ENCODE measurements at regions not wholly inside any gene's neighbourhood (a gene's known extent, or its start where the extent isn't known, plus 50 kb on each side); places are given as distances from the start of the nearest gene placed in this dataset.

- no peak for DNase-seq
Observed at GRCh38 chr6:144724818-144725217, 439.7 kb downstream of the UTRN start.

- DNase-seq = no peak
Observed at GRCh38 chr6:144725736-144726522, 440.8 kb downstream of the UTRN start.

- DNase-seq = no peak
Observed at GRCh38 chr6:144728804-144729203, 443.7 kb downstream of the UTRN start.

GRCh38 chr6:144729502-144729901 is 444.4 kb downstream of the UTRN start:
- DNase-seq = no peak

GRCh38 chr6:144730088-144730645 is 445.0 kb downstream of the UTRN start:
- peak; percentile 23 to 24 for DNase-seq

- DNase-seq = no peak
Observed at GRCh38 chr6:144731229-144731628, 446.1 kb downstream of the UTRN start.

- no peak for DNase-seq
Observed at GRCh38 chr6:144736763-144737162, 451.6 kb downstream of the UTRN start.

GRCh38 chr6:144737998-144738397 is 452.9 kb downstream of the UTRN start:
- no peak for DNase-seq

- no peak for DNase-seq
Observed at GRCh38 chr6:144739873-144740272, 454.7 kb downstream of the UTRN start.

- DNase-seq = no peak
Observed at GRCh38 chr6:144741659-144742058, 456.5 kb downstream of the UTRN start.

GRCh38 chr6:144742779-144743178 is 457.6 kb downstream of the UTRN start:
- no peak for DNase-seq

GRCh38 chr6:144744720-144745119 is 459.6 kb downstream of the UTRN start:
- DNase-seq = no peak

GRCh38 chr6:144745439-144745838 is 460.3 kb downstream of the UTRN start:
- DNase-seq = no peak

- no peak for DNase-seq
Observed at GRCh38 chr6:144746902-144747469, 461.9 kb downstream of the UTRN start.

GRCh38 chr6:144749263-144749662 is 464.1 kb downstream of the UTRN start:
- DNase-seq = no peak

- no peak for DNase-seq
Observed at GRCh38 chr6:144753023-144753705, 468.0 kb downstream of the UTRN start.

- DNase-seq = no peak
Observed at GRCh38 chr6:144756469-144756868, 471.3 kb downstream of the UTRN start.

GRCh38 chr6:144757299-144757698 is 472.2 kb downstream of the UTRN start:
- DNase-seq = no peak

GRCh38 chr6:144757730-144758129 is 472.6 kb downstream of the UTRN start:
- no peak for DNase-seq

GRCh38 chr6:144758602-144759001 is 473.5 kb downstream of the UTRN start:
- DNase-seq = no peak

- no peak for DNase-seq
Observed at GRCh38 chr6:144762469-144762868, 477.3 kb downstream of the UTRN start.

- DNase-seq = peak in 1 of 2 donors; percentile 9
Observed at GRCh38 chr6:144767051-144767450, 481.9 kb downstream of the UTRN start.

Measured in right lung (tissue), 2 donors.